ENCODE measurements at regions not wholly inside any gene's neighbourhood (a gene's known extent, or its start where the extent isn't known, plus 50 kb on each side); places are given as distances from the start of the nearest gene placed in this dataset.

- Histone ChIP-seq H3K9me1 (replicated peaks; ENCODE audit: control insufficient read depth, extremely low read depth, insufficient read depth, low read length) (no peaks in the 10 kb centered on the region), H4K20me1 (replicated peaks; ENCODE audit: control insufficient read depth, extremely low read depth, insufficient read depth, low read length) (no peaks in the 10 kb centered on the region), H3K4me2 (ENCODE audit: insufficient read depth, low read length) (no peak overlapping the region), H3K36me3 (ENCODE audit: control insufficient read depth in 2 of 2, extremely low read depth in 1 of 2, insufficient read depth in 2 of 2, low read length in 2 of 2) (no peaks in the 10 kb centered on the region), H3K4me1 (ENCODE audit: control insufficient read depth, extremely low read depth, insufficient read depth, low read length) (no peaks in the 10 kb centered on the region), H3K79me2 (ENCODE audit: control insufficient read depth, insufficient read depth, low read length) (no peaks in the 10 kb centered on the region), H3K9ac (replicated peaks; ENCODE audit: extremely low read depth, insufficient read depth, low read length) (no peak overlapping the region), H3K4me3 (replicated peaks in 1 of 3; ENCODE audit: insufficient read depth in 1 of 3, low read depth in 1 of 3, low read length in 3 of 3) (no peak overlapping the region), H3K27ac (ENCODE audit: insufficient read depth, low read depth, low read length) (no peak overlapping the region), H2AFZ (ENCODE audit: low read depth, low read length) (no peak overlapping the region), H3K9me3 (replicated peaks; ENCODE audit: control insufficient read depth, insufficient read depth, low read length) (peaks cover 1% of the 10 kb centered on the region), H3K27me3 (ENCODE audit: control insufficient read depth in 2 of 2, insufficient read depth in 2 of 2, low read length in 2 of 2) (no peaks in the 10 kb centered on the region)
- ChIA-PET POLR2A (interaction anchor here (0.6 kb wide), 1 partner anchor 15 kb away, joined by 4 read pairs; no protein-coding TSS in a partner anchor), CTCF (no interaction called here)
- intact Hi-C loops (cut with micrococcal nuclease) (no loop called here), dilution Hi-C loops (cut with MboI; ENCODE audit: extremely low pct_ligation_motif_present, low sequenced_read_pairs) (no loop called here)
- FAIRE-seq (no peak), DNase-seq (ENCODE audit: low read depth, low spot score) (no peak)
- BruUV-seq (replicated peaks), result no TSS peak
- TF ChIP-seq JUN (IDR thresholded peaks at IDR 0.05; ENCODE audit: borderline replicate concordance, insufficient read depth, insufficient read length, low read depth) (no peak), MYC (IDR thresholded peaks at IDR 0.05; ENCODE audit: low read depth, low read length) (no peak), POLR2AphosphoS5 (IDR thresholded peaks at IDR 0.05; ENCODE audit: insufficient read depth, low read depth, low read length) (no peak), CTCF (IDR thresholded peaks at IDR 0.05; ENCODE audit: extremely low read depth in 1 of 2, insufficient read depth in 1 of 2, low read depth in 1 of 2, low read length in 2 of 2) (no peak), POLR2A (IDR thresholded peaks at IDR 0.05; ENCODE audit: low read depth, low read length) (no peak), EZH2 (IDR thresholded peaks at IDR 0.05; ENCODE audit: borderline replicate concordance, low read depth, low read length, severe bottlenecking) (no peak), GATA2 (IDR thresholded peaks at IDR 0.05; ENCODE audit: insufficient read depth, insufficient read length, low read depth, low read length) (no peak), FOS (IDR thresholded peaks at IDR 0.05; ENCODE audit: borderline replicate concordance, insufficient read depth, low read length) (no peak)
- TF ChIP-seq, protein P1, sequence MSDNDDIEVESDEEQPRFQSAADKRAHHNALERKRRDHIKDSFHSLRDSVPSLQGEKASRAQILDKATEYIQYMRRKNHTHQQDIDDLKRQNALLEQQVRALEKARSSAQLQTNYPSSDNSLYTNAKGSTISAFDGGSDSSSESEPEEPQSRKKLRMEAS (IDR thresholded peaks at IDR 0.05; ENCODE audit: insufficient read depth, insufficient read length), result no peak
Observed at GRCh38 chr2:103667335-103667884, 905.6 kb downstream of the TMEM182 start.

Data from endothelial cell of umbilical vein (primary cell).